Testis (tissue), 2 donors: ENCODE measurements at regions not wholly inside any gene's neighbourhood (a gene's known extent, or its start where the extent isn't known, plus 50 kb on each side); places are given as distances from the start of the nearest gene placed in this dataset.

Experiments used
- POLR2A ChIP-seq: fragments of 450-650 bp; IDR thresholded peaks from one replicate; pipeline ENCODE4 v1.6.1; 2017; ENCODE audit warnings: antibody characterized with exemption, mild to moderate bottlenecking, moderate library complexity
- TF ChIP-seq, protein P1 (sequence below), 3 experiments: fragments of 450-650 bp in 2 of 3; fragments of 200-600 bp in 1 of 3; sonication (generic) in 1 of 3; IDR thresholded peaks; one replicate each; pipeline ENCODE4 v1.5.1; 2016 to 2019; ENCODE audit warnings: antibody characterized with exemption in 3 of 3, mild to moderate bottlenecking in 2 of 3, moderate library complexity in 1 of 3

DNA sequence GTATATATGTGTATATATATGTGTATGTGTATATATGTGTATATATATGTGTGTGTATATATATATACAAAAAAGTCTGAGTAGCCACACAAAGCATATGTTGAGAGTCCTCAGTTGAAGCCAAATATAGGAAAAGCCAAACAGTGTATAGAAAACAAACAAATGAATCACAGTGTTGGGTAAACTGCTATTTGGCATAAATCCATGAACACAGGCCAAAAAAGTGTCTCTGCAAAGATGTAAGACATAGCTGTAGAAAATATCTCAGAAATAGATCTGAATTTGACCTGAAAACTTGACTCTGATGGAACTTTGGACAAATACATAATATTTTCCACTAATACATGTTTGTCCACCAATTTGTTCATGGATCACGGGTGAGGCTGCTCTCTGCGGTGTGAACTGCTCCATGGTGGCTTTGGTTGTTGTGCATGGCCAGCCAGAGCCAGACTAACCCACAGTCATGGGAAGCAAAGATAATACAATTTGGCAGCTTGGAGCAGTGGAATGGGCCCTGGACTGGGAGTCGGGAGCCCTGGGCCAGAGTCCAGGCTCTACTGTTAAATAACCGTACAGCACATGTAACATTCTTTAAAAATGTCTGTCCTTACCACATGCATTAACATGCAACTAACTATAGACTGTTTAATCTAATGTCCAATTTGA lies 76.9 kb upstream of the EED start:
- TF ChIP-seq, protein P1, sequence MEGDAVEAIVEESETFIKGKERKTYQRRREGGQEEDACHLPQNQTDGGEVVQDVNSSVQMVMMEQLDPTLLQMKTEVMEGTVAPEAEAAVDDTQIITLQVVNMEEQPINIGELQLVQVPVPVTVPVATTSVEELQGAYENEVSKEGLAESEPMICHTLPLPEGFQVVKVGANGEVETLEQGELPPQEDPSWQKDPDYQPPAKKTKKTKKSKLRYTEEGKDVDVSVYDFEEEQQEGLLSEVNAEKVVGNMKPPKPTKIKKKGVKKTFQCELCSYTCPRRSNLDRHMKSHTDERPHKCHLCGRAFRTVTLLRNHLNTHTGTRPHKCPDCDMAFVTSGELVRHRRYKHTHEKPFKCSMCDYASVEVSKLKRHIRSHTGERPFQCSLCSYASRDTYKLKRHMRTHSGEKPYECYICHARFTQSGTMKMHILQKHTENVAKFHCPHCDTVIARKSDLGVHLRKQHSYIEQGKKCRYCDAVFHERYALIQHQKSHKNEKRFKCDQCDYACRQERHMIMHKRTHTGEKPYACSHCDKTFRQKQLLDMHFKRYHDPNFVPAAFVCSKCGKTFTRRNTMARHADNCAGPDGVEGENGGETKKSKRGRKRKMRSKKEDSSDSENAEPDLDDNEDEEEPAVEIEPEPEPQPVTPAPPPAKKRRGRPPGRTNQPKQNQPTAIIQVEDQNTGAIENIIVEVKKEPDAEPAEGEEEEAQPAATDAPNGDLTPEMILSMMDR (IDR thresholded peaks at IDR 0.05) = no peak
- TF ChIP-seq POLR2A = no peak
